Vagina (tissue), 2 donors: ENCODE measurements at regions not wholly inside any gene's neighbourhood (a gene's known extent, or its start where the extent isn't known, plus 50 kb on each side); places are given as distances from the start of the nearest gene placed in this dataset.

ENCODE experiments used
- DNase-seq, 2 donors: peaks; one replicate each; pipeline ENCODE4 v3.0.0-alpha.2; 2017; ENCODE audit errors: extremely low spot score in 2 of 2
- H3K27ac ChIP-seq: fragments of 200-600 bp; sonication (generic); one replicate; pipeline ENCODE4 v1.5.1; 2019
- H3K27me3 ChIP-seq: fragments of 200-600 bp; sonication (generic); one replicate; pipeline ENCODE4 v1.5.1; 2019
- H3K36me3 ChIP-seq, 2 donors: fragments of 200-600 bp; sonication (generic); one replicate each; pipeline ENCODE4 v1.5.1; 2017 to 2019
- H3K4me1 ChIP-seq: fragments of 200-600 bp; sonication (generic); one replicate; pipeline ENCODE4 v1.5.1; 2019
- H3K4me3 ChIP-seq, 2 donors: fragments of 200-600 bp; sonication (generic); 1 replicate in 1 of 2; 2 replicates in 1 of 2; pipeline ENCODE4 v1.5.1; 2016 to 2019
- H3K9me3 ChIP-seq: fragments of 200-600 bp; sonication (generic); one replicate; pipeline ENCODE4 v1.5.1; 2019
- CTCF ChIP-seq, 3 experiments: fragments of 450-650 bp in 2 of 3; fragments of 200-600 bp in 1 of 3; sonication (generic) in 1 of 3; IDR thresholded peaks; one replicate each; pipeline ENCODE4 v1.5.1; 2017 to 2019; ENCODE audit warnings: antibody characterized with exemption in 3 of 3, mild to moderate bottlenecking in 2 of 3, moderate library complexity in 2 of 3
- POLR2A ChIP-seq, 2 donors: fragments of 450-650 bp; IDR thresholded peaks; one replicate each; pipeline ENCODE4 v1.6.1; 2017; ENCODE audit warnings: antibody characterized with exemption in 2 of 2, mild to moderate bottlenecking in 2 of 2, moderate library complexity in 2 of 2
- POLR2AphosphoS5 ChIP-seq, 2 donors: sonication (generic); formaldehyde crosslinking; IDR thresholded peaks; one replicate each; pipeline ENCODE4 v1.9.0; 2017; ENCODE audit warnings: antibody characterized with exemption in 2 of 2, mild to moderate bottlenecking in 2 of 2, low read depth in 1 of 2; ENCODE audit not compliant: insufficient read depth in 1 of 2
- intact Hi-C: fragments of 100-400 bp; cut with DNase I; formaldehyde crosslinking; loops from one replicate; pipeline ENCODE4 v1.15.1; 2023

DNA sequence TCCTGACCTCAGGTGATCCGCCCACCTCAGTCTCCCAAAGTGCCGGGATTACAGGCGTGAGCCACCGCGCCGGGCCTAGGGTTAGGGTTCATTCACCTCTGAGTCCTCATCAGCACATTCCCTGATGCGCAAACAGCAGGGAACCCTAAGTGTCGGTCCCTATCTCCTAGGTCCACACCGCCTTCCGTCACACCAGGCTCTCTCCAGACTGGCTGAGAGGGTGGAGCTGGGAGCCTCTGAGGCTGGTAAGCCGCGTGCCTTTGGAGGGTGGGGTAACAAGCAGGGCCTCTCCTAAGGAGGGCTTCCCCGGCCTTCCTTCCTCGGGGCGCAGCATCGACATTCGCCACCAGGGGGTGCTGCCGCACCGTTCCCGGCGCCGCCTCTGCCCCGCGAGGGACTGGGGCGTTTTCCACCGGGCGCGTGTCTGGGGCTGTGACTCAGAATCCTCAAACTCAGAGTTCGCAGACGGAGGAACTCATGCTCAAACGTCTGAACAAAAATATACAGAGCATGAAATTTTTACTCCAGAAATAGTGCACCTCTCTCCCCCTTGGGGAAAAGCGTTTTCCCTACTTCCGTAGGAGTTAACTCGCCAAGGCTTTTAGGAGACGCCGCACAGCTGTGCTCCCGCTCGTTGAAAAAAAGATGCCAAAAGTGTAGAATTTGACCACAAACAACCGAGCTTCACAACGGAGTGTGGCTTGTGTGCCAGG is 63.9 kb upstream of the ASAP2 start:
- peak overlapping the region in 1 of 2 donors; percentile 32 for H3K4me3 ChIP-seq

GRCh38 chr2:9141706-9142460 is 64.7 kb upstream of the ASAP2 start:
- intact Hi-C loops = loop anchor here (10.0 kb wide), 1 partner anchor 193 kb away; no protein-coding TSS in a partner anchor
- no peak overlapping the region for H3K4me3 ChIP-seq
- DNase-seq = peak in 1 of 2 donors; percentile 64
- peaks cover 19% of the 10 kb centered on the region for H3K4me1 ChIP-seq
- TF ChIP-seq POLR2A (IDR thresholded peaks at IDR 0.05) (no peak), CTCF (IDR thresholded peaks at IDR 0.05) (no peak), POLR2AphosphoS5 (IDR thresholded peaks at IDR 0.05; ENCODE audit: insufficient read depth in 1 of 2, low read depth in 1 of 2) (no peak)
- H3K9me3 ChIP-seq = no peaks in the 10 kb centered on the region
- H3K27ac ChIP-seq = peak overlapping the region; percentile 34
- no peaks in the 10 kb centered on the region for H3K27me3 ChIP-seq
- no peaks in the 10 kb centered on the region for H3K36me3 ChIP-seq

More for the DNA sequence above, 63.9 kb upstream of the ASAP2 start:
- TF ChIP-seq POLR2AphosphoS5 (IDR thresholded peaks at IDR 0.05; ENCODE audit: insufficient read depth in 1 of 2, low read depth in 1 of 2) (peak; percentile 84 to 89), POLR2A (IDR thresholded peaks at IDR 0.05) (no peak), CTCF (IDR thresholded peaks at IDR 0.05) (peak; percentile 97 to 99 (median 98))
- Histone ChIP-seq H3K4me1 (peaks cover 19% of the 10 kb centered on the region), H3K27ac (peak overlapping the region; percentile 34), H3K27me3 (no peaks in the 10 kb centered on the region), H3K9me3 (no peaks in the 10 kb centered on the region), H3K36me3 (no peaks in the 10 kb centered on the region)
- DNase-seq = peak in 1 of 2 donors; percentile 94
- intact Hi-C loops = loop anchor here (10.0 kb wide), 1 partner anchor 192 kb away; no protein-coding TSS in a partner anchor

DNA sequence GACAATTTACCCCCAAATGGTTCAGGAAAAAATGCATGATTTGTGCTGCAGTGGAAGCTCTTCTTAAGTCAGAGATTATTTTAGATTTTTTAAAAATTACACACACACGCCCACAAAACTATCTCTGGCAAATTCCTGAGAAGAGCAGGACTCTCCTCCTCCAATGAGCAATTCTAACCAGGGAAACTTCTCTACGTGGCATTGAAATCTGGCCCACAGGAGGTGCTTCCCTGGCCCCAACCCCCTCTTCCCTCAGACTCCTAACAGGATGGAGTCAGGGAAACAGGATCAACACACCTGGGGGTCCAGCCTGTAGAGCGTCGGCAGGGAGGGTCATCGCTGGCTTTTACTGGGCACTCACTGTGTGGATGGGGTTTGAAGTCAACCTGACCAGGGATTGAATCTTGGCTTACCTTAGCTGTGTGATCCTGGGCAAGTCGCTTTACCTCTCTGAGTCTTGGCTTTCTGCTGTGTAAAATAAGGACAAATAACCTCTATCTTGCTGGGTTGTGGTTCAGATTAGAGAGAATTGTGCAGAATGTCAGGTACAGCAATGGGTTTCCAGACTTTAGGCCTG is 65.4 kb upstream of the ASAP2 start:
- H3K36me3 ChIP-seq = no peaks in the 10 kb centered on the region
- H3K27ac ChIP-seq = no peak overlapping the region
- no peak for TF ChIP-seq POLR2A (IDR thresholded peaks at IDR 0.05)
- no peak for TF ChIP-seq POLR2AphosphoS5 (IDR thresholded peaks at IDR 0.05; ENCODE audit: insufficient read depth in 1 of 2, low read depth in 1 of 2)
- TF ChIP-seq CTCF (IDR thresholded peaks at IDR 0.05) = no peak
- H3K4me1 ChIP-seq = peaks cover 19% of the 10 kb centered on the region
- no peak overlapping the region for H3K4me3 ChIP-seq
- DNase-seq = peak in 1 of 2 donors; percentile 54
- intact Hi-C loops = loop anchor here (10.0 kb wide), 1 partner anchor 194 kb away; no protein-coding TSS in a partner anchor
- H3K9me3 ChIP-seq = no peaks in the 10 kb centered on the region
- no peaks in the 10 kb centered on the region for H3K27me3 ChIP-seq

GRCh38 chr2:9140645-9141044 is 66.0 kb upstream of the ASAP2 start:
- no peak overlapping the region for H3K27ac ChIP-seq
- no peak overlapping the region for H3K4me3 ChIP-seq
- H3K36me3 ChIP-seq = no peaks in the 10 kb centered on the region
- no peaks in the 10 kb centered on the region for H3K27me3 ChIP-seq
- H3K4me1 ChIP-seq = peaks cover 19% of the 10 kb centered on the region
- TF ChIP-seq POLR2AphosphoS5 (IDR thresholded peaks at IDR 0.05; ENCODE audit: insufficient read depth in 1 of 2, low read depth in 1 of 2) = no peak
- TF ChIP-seq POLR2A (IDR thresholded peaks at IDR 0.05) = no peak
- TF ChIP-seq CTCF (IDR thresholded peaks at IDR 0.05) = no peak
- H3K9me3 ChIP-seq = no peaks in the 10 kb centered on the region
- intact Hi-C loops = loop anchor here (10.0 kb wide), 1 partner anchor 194 kb away; no protein-coding TSS in a partner anchor
- DNase-seq = peak in 1 of 2 donors; percentile 54
